ENCODE measurements at regions not wholly inside any gene's neighbourhood (a gene's known extent, or its start where the extent isn't known, plus 50 kb on each side); places are given as distances from the start of the nearest gene placed in this dataset.

- TF ChIP-seq POLR2A (IDR thresholded peaks at IDR 0.05; ENCODE audit: low read length) (no peak), GATA1 (IDR thresholded peaks at IDR 0.05; ENCODE audit: low read depth, low read length) (no peak)
Observed at GRCh38 chr13:73877399-73877798, 256.8 kb downstream of the KLF12 start.
